ENCODE measurements at regions not wholly inside any gene's neighbourhood (a gene's known extent, or its start where the extent isn't known, plus 50 kb on each side); places are given as distances from the start of the nearest gene placed in this dataset.

GRCh38 chr3:76122007-76122406, 336.7 kb upstream of the ZNF717 start:
- TF ChIP-seq YY1 (IDR thresholded peaks at IDR 0.05; ENCODE audit: low read depth) = no peak
- no peak for TF ChIP-seq NRF1 (IDR thresholded peaks at IDR 0.05; ENCODE audit: low read depth, low read length)
- no peak for TF ChIP-seq ELF1 (IDR thresholded peaks at IDR 0.05)
- TF ChIP-seq EP300 (IDR thresholded peaks at IDR 0.05; ENCODE audit: borderline replicate concordance in 1 of 2, low read depth in 1 of 2, low read length in 1 of 2) = no peak
- TF ChIP-seq RFX5 (IDR thresholded peaks at IDR 0.05; ENCODE audit: low read length) = no peak
- TF ChIP-seq SIN3A (IDR thresholded peaks at IDR 0.05; ENCODE audit: borderline replicate concordance, low read depth, low read length) = no peak
- TF ChIP-seq TEAD4 (IDR thresholded peaks at IDR 0.05; ENCODE audit: borderline replicate concordance, insufficient read depth) = no peak
- TF ChIP-seq FOXM1 (IDR thresholded peaks at IDR 0.05; ENCODE audit: low read depth) = no peak
- Histone ChIP-seq H3F3A (replicated peaks; ENCODE audit: insufficient read depth) (no peaks in the 10 kb centered on the region), H3K4me2 (no peak overlapping the region), H2AFZ (ENCODE audit: low read depth) (no peak overlapping the region), H3K9me3 (no peaks in the 10 kb centered on the region), H3K27ac (ENCODE audit: low read depth in 2 of 2, low read length in 1 of 2) (no peak overlapping the region), H3K4me3 (ENCODE audit: low read depth in 2 of 2, low read length in 1 of 2) (no peak overlapping the region), H3K4me1 (ENCODE audit: control insufficient read depth in 1 of 2, insufficient read depth in 2 of 2, low read depth in 1 of 2, low read length in 1 of 2) (no peaks in the 10 kb centered on the region), H3K9ac (no peak overlapping the region), H3K9me2 (no peaks in the 10 kb centered on the region), H4K20me1 (ENCODE audit: insufficient read depth) (no peaks in the 10 kb centered on the region), H3K27me3 (ENCODE audit: insufficient read depth) (no peaks in the 10 kb centered on the region), H3K36me3 (replicated peaks in 1 of 2; ENCODE audit: control insufficient read depth in 1 of 2, insufficient read depth in 2 of 2, low read length in 1 of 2) (no peaks in the 10 kb centered on the region), H3K79me2 (ENCODE audit: insufficient read depth) (no peaks in the 10 kb centered on the region)
- ChIA-PET POLR2A (no interaction called here), CTCF (no interaction called here)
- no peak for DNase-seq

- Histone ChIP-seq H3K4me3 (ENCODE audit: low read depth in 2 of 2, low read length in 1 of 2) (no peak overlapping the region), H3K4me1 (ENCODE audit: control insufficient read depth in 1 of 2, insufficient read depth in 2 of 2, low read depth in 1 of 2, low read length in 1 of 2) (no peaks in the 10 kb centered on the region), H3K9me2 (no peaks in the 10 kb centered on the region), H3K36me3 (replicated peaks in 1 of 2; ENCODE audit: control insufficient read depth in 1 of 2, insufficient read depth in 2 of 2, low read length in 1 of 2) (no peaks in the 10 kb centered on the region), H3F3A (replicated peaks; ENCODE audit: insufficient read depth) (no peaks in the 10 kb centered on the region), H3K9ac (no peak overlapping the region), H3K27ac (ENCODE audit: low read depth in 2 of 2, low read length in 1 of 2) (no peak overlapping the region), H3K9me3 (no peaks in the 10 kb centered on the region), H3K4me2 (no peak overlapping the region), H2AFZ (ENCODE audit: low read depth) (no peak overlapping the region), H3K27me3 (ENCODE audit: insufficient read depth) (no peaks in the 10 kb centered on the region), H3K79me2 (ENCODE audit: insufficient read depth) (no peaks in the 10 kb centered on the region), H4K20me1 (ENCODE audit: insufficient read depth) (no peaks in the 10 kb centered on the region)
- ChIA-PET CTCF (no interaction called here), POLR2A (no interaction called here)
- no peak for DNase-seq
- 21% methylated on average over 3 of the region's 3 CpGs for WGBS (ENCODE audit: low lambda C conversion rate)
- no peak for TF ChIP-seq TAF1 (IDR thresholded peaks at IDR 0.05; ENCODE audit: borderline replicate concordance, low read depth, low read length)
- TF ChIP-seq RAD21 (IDR thresholded peaks at IDR 0.05; ENCODE audit: low read length) = no peak
- TF ChIP-seq EZH2phosphoT487 (IDR thresholded peaks at IDR 0.05; ENCODE audit: borderline replicate concordance, low read depth) = no peak
- TF ChIP-seq GATA2 (CRISPR knock-in tag; IDR thresholded peaks at IDR 0.05) = no peak
- no peak for TF ChIP-seq MEF2A (IDR thresholded peaks at IDR 0.05; ENCODE audit: borderline replicate concordance, low read depth)
- TF ChIP-seq, protein P1, sequence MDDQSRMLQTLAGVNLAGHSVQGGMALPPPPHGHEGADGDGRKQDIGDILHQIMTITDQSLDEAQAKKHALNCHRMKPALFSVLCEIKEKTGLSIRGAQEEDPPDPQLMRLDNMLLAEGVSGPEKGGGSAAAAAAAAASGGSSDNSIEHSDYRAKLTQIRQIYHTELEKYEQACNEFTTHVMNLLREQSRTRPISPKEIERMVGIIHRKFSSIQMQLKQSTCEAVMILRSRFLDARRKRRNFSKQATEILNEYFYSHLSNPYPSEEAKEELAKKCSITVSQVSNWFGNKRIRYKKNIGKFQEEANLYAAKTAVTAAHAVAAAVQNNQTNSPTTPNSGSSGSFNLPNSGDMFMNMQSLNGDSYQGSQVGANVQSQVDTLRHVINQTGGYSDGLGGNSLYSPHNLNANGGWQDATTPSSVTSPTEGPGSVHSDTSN (IDR thresholded peaks at IDR 0.05) = no peak
- TF ChIP-seq TCF12 (IDR thresholded peaks at IDR 0.05) = no peak
- TF ChIP-seq TEAD4 (IDR thresholded peaks at IDR 0.05; ENCODE audit: borderline replicate concordance, insufficient read depth) = no peak
- TF ChIP-seq, protein P2, sequence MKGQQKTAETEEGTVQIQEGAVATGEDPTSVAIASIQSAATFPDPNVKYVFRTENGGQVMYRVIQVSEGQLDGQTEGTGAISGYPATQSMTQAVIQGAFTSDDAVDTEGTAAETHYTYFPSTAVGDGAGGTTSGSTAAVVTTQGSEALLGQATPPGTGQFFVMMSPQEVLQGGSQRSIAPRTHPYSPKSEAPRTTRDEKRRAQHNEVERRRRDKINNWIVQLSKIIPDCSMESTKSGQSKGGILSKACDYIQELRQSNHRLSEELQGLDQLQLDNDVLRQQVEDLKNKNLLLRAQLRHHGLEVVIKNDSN (IDR thresholded peaks at IDR 0.05; ENCODE audit: borderline replicate concordance, low read depth) = no peak
- TF ChIP-seq MXI1 (IDR thresholded peaks at IDR 0.05; ENCODE audit: low read depth, low read length) = no peak
- TF ChIP-seq ZBTB33 (IDR thresholded peaks at IDR 0.05; ENCODE audit: borderline replicate concordance, low read depth) = no peak
- TF ChIP-seq, protein P3, sequence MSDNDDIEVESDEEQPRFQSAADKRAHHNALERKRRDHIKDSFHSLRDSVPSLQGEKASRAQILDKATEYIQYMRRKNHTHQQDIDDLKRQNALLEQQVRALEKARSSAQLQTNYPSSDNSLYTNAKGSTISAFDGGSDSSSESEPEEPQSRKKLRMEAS (IDR thresholded peaks at IDR 0.05; ENCODE audit: low read depth) = no peak
Observed at GRCh38 chr3:76129441-76129840, 344.1 kb upstream of the ZNF717 start.
